HG03135 (cell line): ENCODE measurements at regions not wholly inside any gene's neighbourhood (a gene's known extent, or its start where the extent isn't known, plus 50 kb on each side); places are given as distances from the start of the nearest gene placed in this dataset.

ENCODE experiments used
- ATAC-seq: cut with Tn5 transposase; IDR thresholded peaks from one replicate; pipeline ENCODE4 v1.9.1; 2021; ENCODE audit warnings: mild to moderate bottlenecking, moderate library complexity; ENCODE audit not compliant: unreplicated experiment

DNA sequence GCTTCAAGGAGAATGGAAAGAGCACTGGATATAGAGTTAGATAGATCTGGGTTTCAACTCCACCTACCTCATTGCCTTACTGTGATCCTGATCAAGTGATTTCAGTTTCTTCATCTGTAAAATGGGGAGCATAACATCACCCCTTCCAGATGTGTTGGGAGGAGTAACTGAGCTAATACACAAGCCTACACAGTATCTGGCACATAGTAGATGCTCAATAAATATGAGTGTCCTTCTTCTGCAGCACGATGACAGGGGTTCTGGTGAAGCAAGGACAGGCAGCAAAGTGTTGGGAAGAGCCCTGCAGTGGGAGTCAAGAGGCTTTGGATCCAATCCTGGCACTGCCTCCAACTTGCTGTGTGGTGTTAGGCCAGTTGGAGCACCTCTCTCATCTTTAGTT is 270.0 kb downstream of the UACA start:
- no peak for ATAC-seq

DNA sequence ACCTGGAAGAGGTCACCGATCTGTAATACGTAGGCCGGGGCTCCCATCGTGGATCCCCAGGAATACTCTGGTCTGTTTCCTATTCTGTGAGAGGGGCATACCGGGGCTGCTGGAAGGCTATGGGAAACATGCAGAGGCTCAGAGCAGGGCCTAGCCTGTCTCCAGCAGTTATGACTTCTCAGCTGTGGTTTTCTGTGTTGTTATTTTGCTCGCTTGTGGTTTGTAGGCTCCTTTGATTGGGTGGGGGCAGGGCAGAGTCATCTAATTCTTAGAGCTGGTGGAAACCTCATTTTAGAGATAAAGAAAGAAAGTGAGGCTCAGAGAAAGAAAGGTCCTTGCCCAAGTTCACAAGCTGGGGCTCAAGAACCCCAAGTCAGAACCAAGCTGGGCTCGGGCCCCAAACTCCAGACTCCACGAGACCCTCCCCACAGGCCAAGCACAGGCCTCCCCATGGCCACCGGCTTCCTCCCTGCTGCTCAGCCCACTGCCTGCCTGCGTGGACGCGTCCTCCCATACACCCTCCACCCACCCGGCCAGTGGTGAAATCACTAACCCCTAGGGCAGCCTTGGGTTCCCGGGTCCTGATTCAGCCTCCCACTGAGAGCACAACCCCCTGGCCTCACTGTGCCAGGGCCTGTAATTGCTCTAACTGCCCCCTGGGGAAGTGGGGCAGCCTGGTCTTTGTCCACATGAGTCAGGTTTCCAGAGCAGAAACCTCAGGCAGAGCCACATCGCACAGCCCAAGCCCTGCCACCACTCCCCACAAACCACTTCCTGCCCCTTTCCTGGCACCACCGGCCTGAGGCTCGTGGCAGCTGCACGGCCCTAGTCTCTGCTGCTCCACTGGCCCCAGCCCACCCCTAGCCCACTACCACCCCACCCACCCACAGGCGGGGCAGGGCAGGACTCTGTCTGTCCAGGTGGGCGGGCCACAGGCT is 270.8 kb downstream of the UACA start:
- peak; percentile 52 for ATAC-seq

DNA sequence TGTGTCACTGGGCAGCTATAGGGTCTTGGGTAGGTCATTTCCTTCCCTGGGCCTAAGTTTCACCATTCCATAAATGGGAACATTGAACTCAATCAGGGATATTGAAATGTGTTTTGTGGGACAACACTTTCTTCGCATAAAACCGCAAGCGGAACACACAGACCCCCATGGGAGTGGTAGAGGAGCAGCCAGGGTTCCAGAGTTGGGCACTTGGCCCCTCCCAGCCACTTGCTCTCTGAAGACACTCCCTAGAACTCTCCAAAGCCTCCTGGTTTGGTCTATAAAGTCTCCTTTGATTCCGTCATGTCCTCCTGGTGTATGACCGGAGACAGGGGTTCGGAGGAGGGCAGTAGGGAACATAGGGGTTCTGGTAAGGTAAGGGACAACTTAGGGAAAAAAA is 271.7 kb downstream of the UACA start:
- no peak for ATAC-seq

- ATAC-seq: no peak
Measured at GRCh38 chr15:70491201-70491621, 272.1 kb downstream of the UACA start.

DNA sequence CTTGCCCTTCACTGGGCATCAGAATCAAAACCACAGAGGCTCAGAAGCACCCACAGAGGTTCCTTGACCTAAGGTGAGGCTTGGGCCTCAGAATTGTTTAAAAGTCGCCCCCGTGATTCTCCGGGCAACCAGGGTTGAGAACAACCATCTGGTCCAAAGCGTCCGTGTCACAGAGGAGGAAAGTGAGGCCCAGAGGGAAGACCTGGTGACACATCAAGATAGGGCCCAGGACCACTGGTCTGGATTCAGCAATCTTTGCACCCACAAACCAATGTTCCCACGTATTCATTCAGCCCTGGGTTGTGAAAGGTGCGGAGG is 272.6 kb downstream of the UACA start:
- no peak for ATAC-seq

DNA sequence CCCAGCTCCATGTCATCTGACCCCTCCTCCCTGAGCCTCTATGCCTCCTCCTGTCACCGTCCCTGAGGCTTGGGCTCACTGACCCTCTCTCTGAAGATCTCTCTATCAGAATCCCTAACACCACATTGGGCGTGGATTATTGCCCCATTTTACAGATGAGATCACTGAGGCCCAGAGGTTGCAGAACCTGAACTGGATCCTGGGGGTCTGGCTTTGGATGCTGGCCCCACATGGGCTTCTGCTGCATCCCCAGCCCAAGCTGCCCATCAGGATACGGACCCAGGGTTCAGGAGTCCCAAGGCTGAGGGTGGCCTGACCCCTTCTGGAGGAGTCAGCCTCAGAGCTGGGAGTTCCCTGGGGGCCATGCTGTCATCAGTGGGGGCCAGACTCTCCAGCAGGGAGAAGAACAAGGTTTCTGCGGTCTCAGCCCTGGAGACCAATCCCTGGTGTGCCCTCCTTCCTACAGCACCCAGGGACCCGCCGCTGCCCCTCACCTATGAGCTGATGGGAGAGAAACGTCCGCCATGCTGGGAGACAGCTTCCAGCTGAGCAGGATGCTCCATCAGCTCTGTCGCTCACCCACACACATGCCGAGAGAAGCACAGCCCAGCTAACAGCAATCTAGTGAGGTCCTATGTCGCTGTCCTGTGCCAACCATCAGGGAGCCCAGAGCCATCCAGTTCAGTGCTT is 273.1 kb downstream of the UACA start:
- ATAC-seq: no peak

- no peak for ATAC-seq
Measured at GRCh38 chr15:70488941-70489848, 274.2 kb downstream of the UACA start.

DNA sequence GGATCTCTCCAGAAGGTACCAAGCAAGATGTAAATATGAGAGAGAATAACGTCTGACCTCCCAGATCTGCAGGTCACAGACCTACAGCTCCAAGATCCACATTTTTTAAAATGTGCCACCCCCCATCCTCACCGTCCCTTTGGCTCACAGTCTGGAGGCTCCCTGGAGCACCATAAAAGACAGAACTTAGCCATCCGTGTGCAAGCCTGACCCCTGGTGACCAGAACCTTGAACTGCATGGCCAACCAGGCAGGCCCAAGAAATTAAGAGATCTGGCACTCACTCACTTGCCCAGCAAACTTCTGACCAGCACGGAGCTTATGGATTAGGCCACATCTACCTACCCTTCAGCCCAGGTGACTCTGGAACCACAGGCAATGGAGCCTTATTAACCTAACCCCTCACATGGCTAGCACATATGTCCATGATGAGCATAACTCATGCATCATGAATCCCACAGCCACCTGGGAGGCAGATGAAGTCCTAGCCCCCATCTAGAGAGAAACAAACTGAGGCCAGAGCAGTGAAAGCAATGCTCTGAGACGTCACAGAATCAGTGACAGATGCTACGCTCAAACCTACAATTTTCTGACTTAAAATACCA is 275.3 kb downstream of the UACA start:
- ATAC-seq: no peak

GRCh38 chr15:70487387-70487740 is 276.0 kb downstream of the UACA start:
- peak; percentile 7 for ATAC-seq

- ATAC-seq: peak; percentile 57
Measured at GRCh38 chr15:70486451-70487386, 276.6 kb downstream of the UACA start.

DNA sequence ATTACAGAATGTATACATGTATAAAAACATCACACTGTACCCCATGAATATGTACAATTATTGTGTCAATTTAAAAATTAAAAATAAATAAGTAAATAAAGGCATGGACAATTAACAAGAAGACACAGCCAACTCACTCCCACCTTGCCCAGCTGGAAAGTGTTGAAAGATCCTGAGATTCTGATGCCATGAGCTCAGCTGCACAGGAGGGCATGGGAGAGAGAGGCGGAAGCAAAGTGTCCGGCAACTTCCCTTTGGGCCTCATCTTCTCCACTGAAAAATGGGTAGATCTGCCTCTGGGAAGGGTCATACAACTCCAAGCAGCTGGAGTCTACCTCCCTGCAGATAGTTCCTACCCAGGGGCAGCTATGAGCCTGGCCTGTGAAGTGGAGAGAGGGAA is 277.3 kb downstream of the UACA start:
- no peak for ATAC-seq

GRCh38 chr15:70484993-70485392 is 278.4 kb downstream of the UACA start:
- no peak for ATAC-seq

DNA sequence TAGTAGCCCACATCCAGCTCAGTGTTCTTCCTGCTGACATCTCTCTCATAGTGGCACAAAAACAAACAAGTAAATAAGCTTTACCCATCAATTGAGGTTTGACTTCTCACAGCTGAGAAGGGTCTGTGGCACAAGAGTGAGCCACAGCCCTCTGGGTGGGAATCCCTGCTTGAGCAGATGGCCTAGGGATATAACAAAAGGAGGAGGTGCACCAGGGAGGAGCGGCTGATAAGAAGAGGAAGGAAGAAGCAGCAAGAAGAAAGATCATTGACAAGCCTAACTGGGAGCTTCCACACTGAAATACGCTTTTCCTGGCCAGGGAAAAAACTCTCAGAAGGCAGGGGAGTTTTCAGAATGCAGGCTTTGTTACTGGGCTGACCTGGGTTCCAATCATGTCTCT is 279.8 kb downstream of the UACA start:
- ATAC-seq: no peak

- no peak for ATAC-seq
Measured at GRCh38 chr15:70480196-70480856, 283.0 kb downstream of the UACA start.

DNA sequence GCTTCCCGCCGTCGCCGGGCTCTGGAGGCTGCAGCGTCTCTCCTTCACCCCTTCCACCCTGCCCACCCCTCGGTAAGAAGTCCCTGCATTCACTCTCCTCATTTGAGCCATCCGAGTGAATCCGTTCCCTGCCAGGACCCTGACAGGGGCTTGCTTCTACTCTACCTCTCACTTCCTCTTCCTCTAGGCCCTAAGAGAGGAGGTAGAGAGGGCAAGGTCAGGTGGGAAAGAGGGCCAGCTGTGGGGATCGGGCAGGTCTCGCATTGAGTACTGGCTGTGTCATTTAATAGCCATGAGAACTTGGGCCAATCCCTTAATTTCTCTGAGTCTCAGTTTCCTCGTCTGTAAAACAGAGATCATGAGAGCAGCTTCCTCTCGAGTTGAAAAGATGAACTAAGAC is 283.6 kb downstream of the UACA start:
- no peak for ATAC-seq

DNA sequence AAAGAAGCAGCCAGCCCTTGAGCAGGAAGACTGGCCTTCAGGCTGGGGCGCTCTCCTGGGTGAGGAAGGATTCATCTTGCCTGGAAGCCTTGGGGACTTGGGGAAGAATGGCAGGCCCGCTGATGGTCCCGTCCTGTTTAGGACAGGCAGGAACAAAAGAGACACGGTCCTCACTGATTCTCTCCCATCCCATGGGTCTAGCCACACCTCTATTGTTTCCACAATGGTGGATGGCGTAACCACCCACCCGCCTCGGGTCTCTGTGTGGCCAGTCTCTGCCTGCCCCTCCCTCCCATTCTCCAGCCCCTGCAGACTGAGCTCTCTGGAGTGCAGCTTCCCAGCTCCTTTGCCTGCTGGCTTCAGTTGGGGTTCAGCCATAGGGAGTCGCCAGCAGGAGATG is 284.3 kb downstream of the UACA start:
- ATAC-seq: no peak

DNA sequence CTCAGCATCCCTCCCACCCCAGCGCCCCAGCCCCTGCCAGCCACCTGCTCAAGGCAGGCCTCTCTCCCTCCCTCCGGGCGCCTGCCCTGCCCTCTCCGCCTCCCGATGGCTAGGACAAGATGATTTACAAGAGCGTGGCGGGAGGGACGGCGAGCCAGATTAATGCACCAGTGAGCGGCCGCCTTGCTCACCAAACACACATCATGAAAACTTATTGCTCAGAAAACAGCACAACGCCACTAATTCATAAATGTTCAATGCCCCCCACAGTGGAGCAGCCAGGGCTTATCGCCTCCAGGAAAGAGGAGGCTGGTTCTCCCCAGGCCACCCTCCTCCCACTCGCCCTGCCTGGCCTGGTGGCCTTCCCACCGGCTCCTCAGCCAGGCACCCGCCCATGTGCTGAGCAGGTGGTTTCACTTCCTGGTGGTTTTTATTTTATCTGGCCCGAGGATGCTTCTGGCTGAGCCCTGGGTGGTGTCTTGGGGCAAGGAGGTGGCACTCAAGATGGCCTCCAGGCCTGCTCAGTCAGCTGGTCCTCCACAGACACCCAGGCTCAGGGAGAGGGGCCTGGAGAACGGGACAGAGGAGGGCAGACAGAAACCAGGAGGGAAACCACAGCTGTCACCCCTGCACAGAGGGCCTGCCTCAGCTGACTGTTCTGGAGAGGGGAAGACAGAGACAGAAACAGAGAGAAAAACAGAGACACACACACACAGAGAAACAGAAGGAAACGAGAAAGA is 284.9 kb downstream of the UACA start:
- no peak for ATAC-seq

DNA sequence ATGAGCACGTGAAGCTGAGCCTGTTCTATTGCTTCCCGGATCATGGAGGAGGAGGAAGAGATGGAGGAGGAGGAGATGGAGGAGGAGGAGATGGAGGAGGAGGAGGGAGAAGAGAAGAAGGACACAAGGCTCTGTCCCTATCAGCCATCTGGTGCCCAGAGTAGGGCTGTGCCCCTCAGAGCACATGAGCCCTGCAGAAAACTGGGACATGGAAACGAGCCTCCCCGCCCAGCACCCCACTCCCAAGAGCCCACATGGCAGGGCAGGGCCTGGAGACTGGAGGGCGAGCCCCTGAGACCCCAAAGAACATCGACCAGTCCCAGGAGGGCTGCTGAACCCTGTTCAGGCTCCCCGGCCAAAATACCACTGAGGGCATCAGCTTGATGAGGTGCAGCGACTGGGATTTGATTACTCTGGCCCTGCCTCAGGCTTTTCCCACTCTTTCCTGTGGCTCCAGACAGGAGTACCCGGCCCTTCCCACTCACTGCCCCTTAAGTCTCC is 285.6 kb downstream of the UACA start:
- ATAC-seq: no peak

DNA sequence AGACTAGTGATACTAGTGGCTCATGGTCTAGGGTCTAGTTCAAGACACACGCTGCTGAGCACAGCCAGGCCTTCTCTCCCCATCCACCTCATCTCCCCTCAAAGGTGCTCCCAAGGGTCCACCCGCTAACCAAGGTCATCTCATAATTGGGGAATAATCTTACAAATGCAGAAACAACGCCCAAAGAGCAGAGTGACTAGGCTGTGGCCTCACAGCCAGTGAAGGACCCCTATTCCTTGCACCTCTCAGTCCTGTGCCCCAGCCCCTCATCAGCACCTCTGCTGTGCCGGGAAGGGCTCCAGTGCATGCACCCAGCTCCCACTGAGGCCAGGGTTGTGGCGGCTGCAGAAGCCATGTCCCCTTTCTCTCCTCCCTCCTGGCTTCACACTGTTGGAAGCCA is 286.9 kb downstream of the UACA start:
- no peak for ATAC-seq
